Prostate gland (tissue), 2 donors: ENCODE measurements at regions not wholly inside any gene's neighbourhood (a gene's known extent, or its start where the extent isn't known, plus 50 kb on each side); places are given as distances from the start of the nearest gene placed in this dataset.

Experiments used
- POLR2A ChIP-seq: fragments of 450-650 bp; IDR thresholded peaks from one replicate; pipeline ENCODE4 v1.6.1; 2016; ENCODE audit warnings: antibody characterized with exemption, mild to moderate bottlenecking
- POLR2AphosphoS5 ChIP-seq: sonication (generic); formaldehyde crosslinking; IDR thresholded peaks from one replicate; pipeline ENCODE4 v1.6.1; 2017; ENCODE audit warnings: antibody characterized with exemption
- TF ChIP-seq, protein P1 (sequence below), 4 experiments: fragments of 200-600 bp in 2 of 4; fragments of 450-650 bp in 2 of 4; sonication (generic) in 2 of 4; IDR thresholded peaks; 1 replicate in 3 of 4; 2 replicates in 1 of 4; pipeline ENCODE4 v1.5.1; 2016 to 2019; ENCODE audit warnings: antibody characterized with exemption in 4 of 4, mild to moderate bottlenecking in 2 of 4, moderate library complexity in 2 of 4

GRCh38 chr18:78158943-78159342, 820.7 kb upstream of the SALL3 start:
- TF ChIP-seq POLR2A: no peak
- TF ChIP-seq, protein P1, sequence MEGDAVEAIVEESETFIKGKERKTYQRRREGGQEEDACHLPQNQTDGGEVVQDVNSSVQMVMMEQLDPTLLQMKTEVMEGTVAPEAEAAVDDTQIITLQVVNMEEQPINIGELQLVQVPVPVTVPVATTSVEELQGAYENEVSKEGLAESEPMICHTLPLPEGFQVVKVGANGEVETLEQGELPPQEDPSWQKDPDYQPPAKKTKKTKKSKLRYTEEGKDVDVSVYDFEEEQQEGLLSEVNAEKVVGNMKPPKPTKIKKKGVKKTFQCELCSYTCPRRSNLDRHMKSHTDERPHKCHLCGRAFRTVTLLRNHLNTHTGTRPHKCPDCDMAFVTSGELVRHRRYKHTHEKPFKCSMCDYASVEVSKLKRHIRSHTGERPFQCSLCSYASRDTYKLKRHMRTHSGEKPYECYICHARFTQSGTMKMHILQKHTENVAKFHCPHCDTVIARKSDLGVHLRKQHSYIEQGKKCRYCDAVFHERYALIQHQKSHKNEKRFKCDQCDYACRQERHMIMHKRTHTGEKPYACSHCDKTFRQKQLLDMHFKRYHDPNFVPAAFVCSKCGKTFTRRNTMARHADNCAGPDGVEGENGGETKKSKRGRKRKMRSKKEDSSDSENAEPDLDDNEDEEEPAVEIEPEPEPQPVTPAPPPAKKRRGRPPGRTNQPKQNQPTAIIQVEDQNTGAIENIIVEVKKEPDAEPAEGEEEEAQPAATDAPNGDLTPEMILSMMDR (IDR thresholded peaks at IDR 0.05): no peak
- TF ChIP-seq POLR2AphosphoS5: no peak
